Lower lobe of right lung (tissue), 2 donors: ENCODE measurements at regions not wholly inside any gene's neighbourhood (a gene's known extent, or its start where the extent isn't known, plus 50 kb on each side); places are given as distances from the start of the nearest gene placed in this dataset.

Experiments used
- ATAC-seq, 2 donors: fragments of 200-7000 bp; cut with Tn5 transposase; one replicate each; pipeline ENCODE4 v1.9.1; 2020 to 2022; ENCODE audit warnings: mild to moderate bottlenecking in 2 of 2, moderate library complexity in 2 of 2
- DNase-seq: peaks from one replicate; pipeline ENCODE4 v3.0.0-alpha.2; 2020
- H3K27ac ChIP-seq: fragments of 200-600 bp; one replicate; pipeline ENCODE4 v1.8.0; 2022
- H3K27me3 ChIP-seq: fragments of 200-600 bp; one replicate; pipeline ENCODE4 v1.8.0; 2022; ENCODE audit warnings: low read depth
- H3K36me3 ChIP-seq: fragments of 200-600 bp; one replicate; pipeline ENCODE4 v1.8.0; 2022; ENCODE audit warnings: mild to moderate bottlenecking
- H3K4me1 ChIP-seq: fragments of 200-600 bp; one replicate; pipeline ENCODE4 v1.8.0; 2022
- H3K4me3 ChIP-seq: fragments of 200-600 bp; one replicate; pipeline ENCODE4 v1.8.0; 2022; ENCODE audit warnings: mild to moderate bottlenecking
- H3K9me3 ChIP-seq: fragments of 200-600 bp; one replicate; pipeline ENCODE4 v1.8.0; 2022
- CTCF ChIP-seq: fragments of 200-600 bp; IDR thresholded peaks from one replicate; pipeline ENCODE4 v1.8.0; 2022; ENCODE audit warnings: antibody characterized with exemption, mild to moderate bottlenecking
- intact Hi-C: fragments of 100-400 bp; cut with DNase I; formaldehyde crosslinking; loops from one replicate; pipeline ENCODE4 v1.11.0; 2022
- donor health status: DM: no; HTN: yes; CAD: no; lungs with severe emphysema.

GRCh38 chr2:64218137-64218802, 74.0 kb upstream of the PELI1 start:
- DNase-seq: no peak
- TF ChIP-seq CTCF: no peak
- intact Hi-C loops: no loop called here
- Histone ChIP-seq H3K4me1 (peaks cover 42% of the 10 kb centered on the region), H3K9me3 (no peaks in the 10 kb centered on the region), H3K36me3 (no peaks in the 10 kb centered on the region), H3K4me3 (no peak overlapping the region), H3K27ac (no peak overlapping the region), H3K27me3 (no peaks in the 10 kb centered on the region)
- no peak for ATAC-seq

- no peaks in the 10 kb centered on the region for H3K27me3 ChIP-seq
- H3K9me3 ChIP-seq: no peaks in the 10 kb centered on the region
- no peak for TF ChIP-seq CTCF
- DNase-seq: no peak
- H3K27ac ChIP-seq: no peak overlapping the region
- no peak overlapping the region for H3K4me3 ChIP-seq
- peaks cover 33% of the 10 kb centered on the region for H3K4me1 ChIP-seq
- intact Hi-C loops: no loop called here
- no peaks in the 10 kb centered on the region for H3K36me3 ChIP-seq
- no peak for ATAC-seq
These were observed 74.9 kb upstream of the PELI1 start for GRCh38 chr2:64219149-64219548.

- no peak for DNase-seq
- H3K36me3 ChIP-seq: no peaks in the 10 kb centered on the region
- H3K27ac ChIP-seq: no peak overlapping the region
- H3K4me3 ChIP-seq: no peak overlapping the region
- no peaks in the 10 kb centered on the region for H3K27me3 ChIP-seq
- H3K4me1 ChIP-seq: peaks cover 22% of the 10 kb centered on the region
- no peak for ATAC-seq
- H3K9me3 ChIP-seq: no peaks in the 10 kb centered on the region
- TF ChIP-seq CTCF: no peak
- intact Hi-C loops: no loop called here
These were observed 76.0 kb upstream of the PELI1 start for GRCh38 chr2:64220265-64220664.

- ATAC-seq: no peak
- Histone ChIP-seq H3K36me3 (no peaks in the 10 kb centered on the region), H3K4me1 (peaks cover 22% of the 10 kb centered on the region), H3K4me3 (no peak overlapping the region), H3K27ac (no peak overlapping the region), H3K27me3 (no peaks in the 10 kb centered on the region), H3K9me3 (no peaks in the 10 kb centered on the region)
- intact Hi-C loops: no loop called here
- TF ChIP-seq CTCF: no peak
- DNase-seq: no peak
These were observed 76.8 kb upstream of the PELI1 start for GRCh38 chr2:64220894-64221617.

DNA sequence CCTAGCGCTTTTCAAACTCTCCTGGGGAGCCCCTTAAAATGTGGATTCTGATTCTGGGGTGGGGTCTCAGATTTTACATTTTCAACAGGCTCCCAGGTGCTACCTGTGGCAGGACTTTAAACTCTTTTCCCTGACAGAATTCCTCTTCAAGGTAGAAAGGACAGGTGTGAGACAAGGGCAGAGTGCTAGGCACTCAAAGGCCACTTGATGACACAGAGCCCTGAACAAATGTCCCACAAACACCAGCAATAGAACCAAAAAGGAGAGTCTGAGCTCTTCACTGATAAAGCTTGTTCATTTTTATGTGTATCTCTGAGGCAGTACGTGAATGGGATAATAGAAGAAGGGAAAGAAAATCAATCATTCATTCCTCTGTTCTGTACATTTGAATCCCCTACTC, 77.7 kb upstream of the PELI1 start:
- Histone ChIP-seq H3K9me3 (no peaks in the 10 kb centered on the region), H3K27me3 (no peaks in the 10 kb centered on the region), H3K27ac (no peak overlapping the region), H3K4me3 (no peak overlapping the region), H3K4me1 (peaks cover 22% of the 10 kb centered on the region), H3K36me3 (no peaks in the 10 kb centered on the region)
- intact Hi-C loops: no loop called here
- ATAC-seq (no peak), DNase-seq (no peak)
- TF ChIP-seq CTCF: no peak
